Activated naive CD4-positive, alpha-beta T cell treated with anti-CD3 and anti-CD28 coated beads, Interleukin-2, amount 10 ng/mL, durations not matched to agents 7 days and 5 days (primary cell): ENCODE measurements at regions not wholly inside any gene's neighbourhood (a gene's known extent, or its start where the extent isn't known, plus 50 kb on each side); places are given as distances from the start of the nearest gene placed in this dataset.
"Not testable (repeated sequence)": the region's sequence is repeated elsewhere in the genome, so short reads cannot be mapped to it uniquely, and the experiment has no call there.

Experiments used
- CTCF ChIA-PET: fragments of 350-600 bp; sonication (Branson Sonifier 250); formaldehyde crosslinking; loops from one replicate; lab custom pipeline; 2021; ENCODE audit warnings: antibody characterized with exemption; lab: Charles Lee
- DNase-seq: peaks from one replicate; pipeline ENCODE4 v3.0.0-alpha.2; 2020
- H3K27ac Mint-ChIP-seq: one replicate; pipeline ENCODE4 v1.8.0; 2021; ENCODE audit warnings: mild to moderate bottlenecking, moderate library complexity, mixed read lengths
- H3K27me3 Mint-ChIP-seq: one replicate; pipeline ENCODE4 v1.8.0; 2021; ENCODE audit warnings: mild to moderate bottlenecking, mixed read lengths
- H3K36me3 Mint-ChIP-seq: one replicate; pipeline ENCODE4 v1.8.0; 2021; ENCODE audit warnings: mixed read lengths
- H3K4me1 Mint-ChIP-seq: one replicate; pipeline ENCODE4 v1.8.0; 2021; ENCODE audit warnings: mixed read lengths
- H3K4me3 Mint-ChIP-seq: one replicate; pipeline ENCODE4 v1.8.0; 2021; ENCODE audit warnings: mild to moderate bottlenecking, moderate library complexity, mixed read lengths
- H3K9me3 Mint-ChIP-seq: one replicate; pipeline ENCODE4 v1.8.0; 2021; ENCODE audit warnings: mixed read lengths

GRCh38 chr21:9769718-9770690 lies 751.4 kb upstream of the TPTE start:
- H3K36me3 Mint-ChIP-seq, H3K4me3 Mint-ChIP-seq, CTCF ChIA-PET, DNase-seq, H3K4me1 Mint-ChIP-seq, H3K27ac Mint-ChIP-seq, H3K27me3 Mint-ChIP-seq: not testable (repeated sequence)
- H3K9me3 Mint-ChIP-seq: peaks cover 12% of the 10 kb centered on the region

GRCh38 chr21:9771466-9772347 lies 749.7 kb upstream of the TPTE start:
- peaks cover 24% of the 10 kb centered on the region for H3K9me3 Mint-ChIP-seq

GRCh38 chr21:9772348-9772672 lies 749.1 kb upstream of the TPTE start:
- Mint-ChIP-seq H3K36me3 (no peaks in the 10 kb centered on the region), H3K4me1 (no peaks in the 10 kb centered on the region), H3K4me3 (no peak overlapping the region), H3K27ac (no peak overlapping the region), H3K27me3 (no peaks in the 10 kb centered on the region), H3K9me3 (peaks cover 27% of the 10 kb centered on the region)
- no peak for DNase-seq
- CTCF ChIA-PET: no interaction called here

More at GRCh38 chr21:9771466-9772347, 749.7 kb upstream of the TPTE start:
- DNase-seq, H3K36me3 Mint-ChIP-seq, H3K4me3 Mint-ChIP-seq, CTCF ChIA-PET, H3K4me1 Mint-ChIP-seq, H3K27ac Mint-ChIP-seq, H3K27me3 Mint-ChIP-seq: not testable (repeated sequence)

- DNase-seq, H3K4me1 Mint-ChIP-seq, H3K27me3 Mint-ChIP-seq, H3K36me3 Mint-ChIP-seq, CTCF ChIA-PET, H3K27ac Mint-ChIP-seq, H3K4me3 Mint-ChIP-seq: not testable (repeated sequence)
- H3K9me3 Mint-ChIP-seq: peaks cover 30% of the 10 kb centered on the region
Observed at GRCh38 chr21:9772877-9773420, 748.4 kb upstream of the TPTE start.

GRCh38 chr21:9774347-9774746 lies 747.0 kb upstream of the TPTE start:
- H3K27ac Mint-ChIP-seq: no peak overlapping the region
- no peaks in the 10 kb centered on the region for H3K27me3 Mint-ChIP-seq
- H3K4me3 Mint-ChIP-seq: no peak overlapping the region
- CTCF ChIA-PET: no interaction called here
- H3K9me3 Mint-ChIP-seq: peaks cover 38% of the 10 kb centered on the region
- H3K4me1 Mint-ChIP-seq: no peaks in the 10 kb centered on the region
- no peaks in the 10 kb centered on the region for H3K36me3 Mint-ChIP-seq
- no peak for DNase-seq

- H3K4me1 Mint-ChIP-seq, H3K27me3 Mint-ChIP-seq, DNase-seq, H3K27ac Mint-ChIP-seq, H3K4me3 Mint-ChIP-seq, H3K36me3 Mint-ChIP-seq, CTCF ChIA-PET: not testable (repeated sequence)
- H3K9me3 Mint-ChIP-seq: peaks cover 40% of the 10 kb centered on the region
Observed at GRCh38 chr21:9774901-9775593, 746.3 kb upstream of the TPTE start.

- DNase-seq, H3K36me3 Mint-ChIP-seq, CTCF ChIA-PET, H3K4me3 Mint-ChIP-seq, H3K4me1 Mint-ChIP-seq, H3K27me3 Mint-ChIP-seq, H3K27ac Mint-ChIP-seq: not testable (repeated sequence)
- H3K9me3 Mint-ChIP-seq: peaks cover 46% of the 10 kb centered on the region
Observed at GRCh38 chr21:9775877-9776276, 745.5 kb upstream of the TPTE start.

GRCh38 chr21:9776286-9777020 lies 744.9 kb upstream of the TPTE start:
- H3K27ac Mint-ChIP-seq, H3K27me3 Mint-ChIP-seq, DNase-seq, H3K36me3 Mint-ChIP-seq, H3K4me3 Mint-ChIP-seq, H3K4me1 Mint-ChIP-seq, CTCF ChIA-PET: not testable (repeated sequence)
- peaks cover 47% of the 10 kb centered on the region for H3K9me3 Mint-ChIP-seq

GRCh38 chr21:9778541-9778940 lies 742.8 kb upstream of the TPTE start:
- DNase-seq, H3K27me3 Mint-ChIP-seq, H3K4me1 Mint-ChIP-seq, H3K4me3 Mint-ChIP-seq, CTCF ChIA-PET, H3K36me3 Mint-ChIP-seq, H3K27ac Mint-ChIP-seq: not testable (repeated sequence)
- peaks cover 60% of the 10 kb centered on the region for H3K9me3 Mint-ChIP-seq

- DNase-seq: no peak
- H3K9me3 Mint-ChIP-seq: peaks cover 54% of the 10 kb centered on the region
- no peaks in the 10 kb centered on the region for H3K4me1 Mint-ChIP-seq
Observed at GRCh38 chr21:9780441-9780937, 740.9 kb upstream of the TPTE start.

GRCh38 chr21:9783587-9783986 lies 737.8 kb upstream of the TPTE start:
- H3K4me3 Mint-ChIP-seq, H3K4me1 Mint-ChIP-seq, H3K27me3 Mint-ChIP-seq, H3K27ac Mint-ChIP-seq, CTCF ChIA-PET, H3K36me3 Mint-ChIP-seq, DNase-seq: not testable (repeated sequence)
- H3K9me3 Mint-ChIP-seq: peaks cover 56% of the 10 kb centered on the region

More at GRCh38 chr21:9780441-9780937, 740.9 kb upstream of the TPTE start:
- Mint-ChIP-seq H3K36me3 (no peaks in the 10 kb centered on the region), H3K27ac (no peak overlapping the region), H3K4me3 (no peak overlapping the region), H3K27me3 (no peaks in the 10 kb centered on the region)
- CTCF ChIA-PET: no interaction called here

GRCh38 chr21:9784201-9784600 lies 737.2 kb upstream of the TPTE start:
- H3K27ac Mint-ChIP-seq, H3K4me1 Mint-ChIP-seq, CTCF ChIA-PET, H3K36me3 Mint-ChIP-seq, H3K4me3 Mint-ChIP-seq, H3K27me3 Mint-ChIP-seq, DNase-seq: not testable (repeated sequence)
- H3K9me3 Mint-ChIP-seq: peaks cover 56% of the 10 kb centered on the region

GRCh38 chr21:9786092-9786491 lies 735.3 kb upstream of the TPTE start:
- not testable (repeated sequence) for DNase-seq, H3K4me3 Mint-ChIP-seq

More at GRCh38 chr21:9786092-9786491, 735.3 kb upstream of the TPTE start:
- H3K27me3 Mint-ChIP-seq, H3K36me3 Mint-ChIP-seq, H3K4me1 Mint-ChIP-seq, CTCF ChIA-PET, H3K27ac Mint-ChIP-seq: not testable (repeated sequence)
- peaks cover 54% of the 10 kb centered on the region for H3K9me3 Mint-ChIP-seq
